ENCODE measurements at regions not wholly inside any gene's neighbourhood (a gene's known extent, or its start where the extent isn't known, plus 50 kb on each side); places are given as distances from the start of the nearest gene placed in this dataset.

- no peak overlapping the region for H4K91ac ChIP-seq (ENCODE audit: low read depth, low read length, poor library complexity)
- no peaks in the 10 kb centered on the region for H3K36me3 ChIP-seq (replicated peaks in 1 of 2; ENCODE audit: control insufficient read depth in 2 of 2, insufficient read depth in 2 of 2, low read length in 2 of 2)
- no peak for DNase-seq (ENCODE audit: low spot score)
- no peaks in the 10 kb centered on the region for H3K9me3 ChIP-seq (replicated peaks in 1 of 2; ENCODE audit: control insufficient read depth in 2 of 2, insufficient read depth in 1 of 2, low read depth in 1 of 2, low read length in 2 of 2)
- no peak overlapping the region for H3K14ac ChIP-seq (ENCODE audit: low read length)
- H4K8ac ChIP-seq (ENCODE audit: low read depth, low read length), result no peak overlapping the region
- H2BK15ac ChIP-seq (ENCODE audit: low read length), result no peak overlapping the region
- no peak overlapping the region for H2BK120ac ChIP-seq (ENCODE audit: low read depth, low read length)
- H2AFZ ChIP-seq (ENCODE audit: low read length), result no peak overlapping the region
- H3K4ac ChIP-seq (ENCODE audit: low read length), result no peak overlapping the region
- H3K4me2 ChIP-seq (ENCODE audit: insufficient read depth, low read length, poor library complexity, severe bottlenecking), result no peak overlapping the region
- no peak overlapping the region for H2BK5ac ChIP-seq (ENCODE audit: low read length)
- no peak overlapping the region for H3K23ac ChIP-seq (ENCODE audit: low read depth, low read length, poor library complexity)
- no peak overlapping the region for H3K4me3 ChIP-seq (ENCODE audit: low read length in 2 of 2)
- no peak overlapping the region for H3K9ac ChIP-seq (ENCODE audit: low read depth, low read length, poor library complexity)
- H2BK12ac ChIP-seq (ENCODE audit: low read length), result no peak overlapping the region
- H3K4me1 ChIP-seq (ENCODE audit: control insufficient read depth in 2 of 2, insufficient read depth in 1 of 2, low read depth in 1 of 2, low read length in 2 of 2), result peaks cover 0 to 1% of the 10 kb centered on the region in 2 donors
- no peaks in the 10 kb centered on the region for H3K27me3 ChIP-seq (ENCODE audit: control insufficient read depth in 3 of 3, insufficient read depth in 3 of 3, low read depth in 1 of 3, low read length in 3 of 3)
- no peak overlapping the region for H3K27ac ChIP-seq (replicated peaks; ENCODE audit: low read length)
- no peaks in the 10 kb centered on the region for H3K79me1 ChIP-seq (ENCODE audit: low read depth, low read length)
- H2AK5ac ChIP-seq (ENCODE audit: low read depth, low read length), result no peak overlapping the region
- no peak overlapping the region for H3K18ac ChIP-seq (ENCODE audit: low read length)
- WGBS, 2 donors (ENCODE audit: extremely low coverage in 2 of 2, insufficient read length in 2 of 2, insufficient replicate concordance in 1 of 2), result no CpG with 5 or more reads among the region's 3 CpGs
These were observed 123.8 kb upstream of the TSPAN2 start for GRCh38 chr1:115213130-115213529.

- WGBS, 2 donors (ENCODE audit: extremely low coverage in 2 of 2, insufficient read length in 2 of 2, insufficient replicate concordance in 1 of 2), result no CpG with 5 or more reads among the region's 3 CpGs
- H3K79me1 ChIP-seq (ENCODE audit: low read depth, low read length), result no peaks in the 10 kb centered on the region
- no peak overlapping the region for H3K27ac ChIP-seq (replicated peaks; ENCODE audit: low read length)
These were observed 121.9 kb upstream of the TSPAN2 start for GRCh38 chr1:115211071-115211745.

GRCh38 chr1:115210302-115210711 is 121.0 kb upstream of the TSPAN2 start:
- no CpG with 5 or more reads among the region's 4 CpGs for WGBS, 2 donors (ENCODE audit: extremely low coverage in 2 of 2, insufficient read length in 2 of 2, insufficient replicate concordance in 1 of 2)
- H2BK120ac ChIP-seq (ENCODE audit: low read depth, low read length), result no peak overlapping the region
- H3K9ac ChIP-seq (ENCODE audit: low read depth, low read length, poor library complexity), result no peak overlapping the region
- H2BK15ac ChIP-seq (ENCODE audit: low read length), result no peak overlapping the region
- H2AFZ ChIP-seq (ENCODE audit: low read length), result no peak overlapping the region
- no peak overlapping the region for H4K8ac ChIP-seq (ENCODE audit: low read depth, low read length)
- no peaks in the 10 kb centered on the region for H3K36me3 ChIP-seq (replicated peaks in 1 of 2; ENCODE audit: control insufficient read depth in 2 of 2, insufficient read depth in 2 of 2, low read length in 2 of 2)
- H3K27me3 ChIP-seq (ENCODE audit: control insufficient read depth in 3 of 3, insufficient read depth in 3 of 3, low read depth in 1 of 3, low read length in 3 of 3), result no peaks in the 10 kb centered on the region
- no peak overlapping the region for H2AK5ac ChIP-seq (ENCODE audit: low read depth, low read length)
- H3K23ac ChIP-seq (ENCODE audit: low read depth, low read length, poor library complexity), result no peak overlapping the region
- H3K79me1 ChIP-seq (ENCODE audit: low read depth, low read length), result no peaks in the 10 kb centered on the region
- no peak overlapping the region for H2BK5ac ChIP-seq (ENCODE audit: low read length)
- H3K4me1 ChIP-seq (ENCODE audit: control insufficient read depth in 2 of 2, insufficient read depth in 1 of 2, low read depth in 1 of 2, low read length in 2 of 2), result no peaks in the 10 kb centered on the region
- no peak overlapping the region for H4K91ac ChIP-seq (ENCODE audit: low read depth, low read length, poor library complexity)
- H3K9me3 ChIP-seq (replicated peaks in 1 of 2; ENCODE audit: control insufficient read depth in 2 of 2, insufficient read depth in 1 of 2, low read depth in 1 of 2, low read length in 2 of 2), result no peaks in the 10 kb centered on the region
- no peak overlapping the region for H3K14ac ChIP-seq (ENCODE audit: low read length)
- no peak overlapping the region for H2BK12ac ChIP-seq (ENCODE audit: low read length)
- H3K27ac ChIP-seq (replicated peaks; ENCODE audit: low read length), result no peak overlapping the region
- no peak overlapping the region for H3K18ac ChIP-seq (ENCODE audit: low read length)
- no peak overlapping the region for H3K4me2 ChIP-seq (ENCODE audit: insufficient read depth, low read length, poor library complexity, severe bottlenecking)
- no peak overlapping the region for H3K4me3 ChIP-seq (ENCODE audit: low read length in 2 of 2)
- H3K4ac ChIP-seq (ENCODE audit: low read length), result no peak overlapping the region
- DNase-seq (ENCODE audit: low spot score), result no peak

More at GRCh38 chr1:115211071-115211745, 121.9 kb upstream of the TSPAN2 start:
- no peak overlapping the region for H2BK15ac ChIP-seq (ENCODE audit: low read length)
- no peak overlapping the region for H2AFZ ChIP-seq (ENCODE audit: low read length)
- peak overlapping the region; percentile 1 for H3K18ac ChIP-seq (ENCODE audit: low read length)
- no peak overlapping the region for H2BK120ac ChIP-seq (ENCODE audit: low read depth, low read length)
- no peak overlapping the region for H3K9ac ChIP-seq (ENCODE audit: low read depth, low read length, poor library complexity)
- no peak overlapping the region for H3K4me2 ChIP-seq (ENCODE audit: insufficient read depth, low read length, poor library complexity, severe bottlenecking)
- no peak overlapping the region for H3K14ac ChIP-seq (ENCODE audit: low read length)
- no peak overlapping the region for H2BK12ac ChIP-seq (ENCODE audit: low read length)
- no peak overlapping the region for H2AK5ac ChIP-seq (ENCODE audit: low read depth, low read length)
- H4K8ac ChIP-seq (ENCODE audit: low read depth, low read length), result no peak overlapping the region
- H3K4me1 ChIP-seq (ENCODE audit: control insufficient read depth in 2 of 2, insufficient read depth in 1 of 2, low read depth in 1 of 2, low read length in 2 of 2), result peaks cover 0 to 1% of the 10 kb centered on the region in 2 donors
- no peak overlapping the region for H2BK5ac ChIP-seq (ENCODE audit: low read length)
- H3K4ac ChIP-seq (ENCODE audit: low read length), result no peak overlapping the region
- H3K27me3 ChIP-seq (ENCODE audit: control insufficient read depth in 3 of 3, insufficient read depth in 3 of 3, low read depth in 1 of 3, low read length in 3 of 3), result no peaks in the 10 kb centered on the region
- no peak overlapping the region for H3K23ac ChIP-seq (ENCODE audit: low read depth, low read length, poor library complexity)
- H4K91ac ChIP-seq (ENCODE audit: low read depth, low read length, poor library complexity), result no peak overlapping the region
- H3K9me3 ChIP-seq (replicated peaks in 1 of 2; ENCODE audit: control insufficient read depth in 2 of 2, insufficient read depth in 1 of 2, low read depth in 1 of 2, low read length in 2 of 2), result no peaks in the 10 kb centered on the region
- H3K4me3 ChIP-seq (ENCODE audit: low read length in 2 of 2), result no peak overlapping the region
- H3K36me3 ChIP-seq (replicated peaks in 1 of 2; ENCODE audit: control insufficient read depth in 2 of 2, insufficient read depth in 2 of 2, low read length in 2 of 2), result no peaks in the 10 kb centered on the region
- DNase-seq (ENCODE audit: low spot score), result no peak

GRCh38 chr1:115204513-115204912 is 115.2 kb upstream of the TSPAN2 start:
- H3K27ac ChIP-seq (replicated peaks; ENCODE audit: low read length), result no peak overlapping the region
- H3K27me3 ChIP-seq (ENCODE audit: control insufficient read depth in 3 of 3, insufficient read depth in 3 of 3, low read depth in 1 of 3, low read length in 3 of 3), result no peaks in the 10 kb centered on the region
- no peak overlapping the region for H3K4me3 ChIP-seq (ENCODE audit: low read length in 2 of 2)
- H4K91ac ChIP-seq (ENCODE audit: low read depth, low read length, poor library complexity), result no peak overlapping the region
- no peaks in the 10 kb centered on the region for H3K79me1 ChIP-seq (ENCODE audit: low read depth, low read length)
- no peaks in the 10 kb centered on the region for H3K36me3 ChIP-seq (replicated peaks in 1 of 2; ENCODE audit: control insufficient read depth in 2 of 2, insufficient read depth in 2 of 2, low read length in 2 of 2)
- no peak overlapping the region for H2AK5ac ChIP-seq (ENCODE audit: low read depth, low read length)
- H3K4me2 ChIP-seq (ENCODE audit: insufficient read depth, low read length, poor library complexity, severe bottlenecking), result no peak overlapping the region
- no peak overlapping the region for H2AFZ ChIP-seq (ENCODE audit: low read length)
- H3K4ac ChIP-seq (ENCODE audit: low read length), result no peak overlapping the region
- no peak overlapping the region for H2BK15ac ChIP-seq (ENCODE audit: low read length)
- H3K4me1 ChIP-seq (ENCODE audit: control insufficient read depth in 2 of 2, insufficient read depth in 1 of 2, low read depth in 1 of 2, low read length in 2 of 2), result no peaks in the 10 kb centered on the region
- no peak overlapping the region for H3K23ac ChIP-seq (ENCODE audit: low read depth, low read length, poor library complexity)
- H3K9me3 ChIP-seq (replicated peaks in 1 of 2; ENCODE audit: control insufficient read depth in 2 of 2, insufficient read depth in 1 of 2, low read depth in 1 of 2, low read length in 2 of 2), result no peaks in the 10 kb centered on the region
- no peak for DNase-seq (ENCODE audit: low spot score)
- no peak overlapping the region for H3K9ac ChIP-seq (ENCODE audit: low read depth, low read length, poor library complexity)
- no peak overlapping the region for H2BK120ac ChIP-seq (ENCODE audit: low read depth, low read length)
- H4K8ac ChIP-seq (ENCODE audit: low read depth, low read length), result no peak overlapping the region
- H3K18ac ChIP-seq (ENCODE audit: low read length), result no peak overlapping the region
- no peak overlapping the region for H2BK5ac ChIP-seq (ENCODE audit: low read length)
- no peak overlapping the region for H3K14ac ChIP-seq (ENCODE audit: low read length)
- WGBS, 2 donors (ENCODE audit: extremely low coverage in 2 of 2, insufficient read length in 2 of 2, insufficient replicate concordance in 1 of 2), result no CpG with 5 or more reads among the region's 1 CpG
- H2BK12ac ChIP-seq (ENCODE audit: low read length), result no peak overlapping the region

All from neuronal stem cell (in vitro differentiated cells).